HepG2 (cell line): ENCODE measurements at regions not wholly inside any gene's neighbourhood (a gene's known extent, or its start where the extent isn't known, plus 50 kb on each side); places are given as distances from the start of the nearest gene placed in this dataset.

ENCODE experiments used
- ATAC-seq: fragments of 200-7000 bp; cut with Tn5 transposase; 3 replicates; pipeline ENCODE4 v1.9.1; 2020; ENCODE audit warnings: mild to moderate bottlenecking, moderate library complexity
- BruUV-seq: library from RNA; stranded (reverse); fragments of 400-500 nt; replicated peaks from 2 replicates; lab custom pipeline; 2021; lab: Mats Ljungman, UMichigan
- CTCF ChIA-PET: fragments of 300-600 bp; formaldehyde crosslinking; extraction: SDS; loops from one replicate; lab custom pipeline; 2021; ENCODE audit warnings: low total read pairs, inconsistent platforms, low intra/inter-chr PET ratio; lab: Yijun Ruan, JAX
- POLR2A ChIA-PET: fragments of 350-600 bp; sonication (Branson Sonifier 250); formaldehyde crosslinking; loops from one replicate; lab custom pipeline; 2020; ENCODE audit warnings: antibody characterized with exemption, inconsistent platforms; lab: Yijun Ruan, JAX
- DNase-seq: peaks from one replicate; pipeline ENCODE4 v3.0.0-alpha.2; 2015; ENCODE audit warnings: low spot score
- FAIRE-seq: peaks from 3 replicates; lab custom pipeline; 2011; peaks lifted over from hg19 to GRCh38; lab: Jason Lieb, UNC
- H2AFZ ChIP-seq: one replicate; pipeline ENCODE4 v1.6.1; 2011; ENCODE audit warnings: low read length, inconsistent platforms
- H3K27ac ChIP-seq: fragments of 300-600 bp; 3 replicates; pipeline ENCODE4 v1.8.0; 2011; ENCODE audit warnings: mixed run types, mild to moderate bottlenecking, mixed read lengths, low read length, inconsistent platforms; ENCODE audit not compliant: insufficient read depth; ENCODE audit errors: extremely low read length
- H3K27me3 ChIP-seq, 2 experiments: fragments of 200-600 bp in 1 of 2; 2 replicates in 1 of 2; 3 replicates in 1 of 2; pipeline versions ENCODE4 v1.6.0 to v1.8.0; 2011; ENCODE audit warnings: low read length in 2 of 2, mild to moderate bottlenecking in 2 of 2, moderate library complexity in 2 of 2, inconsistent platforms in 1 of 2; ENCODE audit not compliant: insufficient read depth in 2 of 2, control insufficient read depth in 1 of 2
- H3K36me3 ChIP-seq, 2 experiments: fragments of 200-600 bp in 1 of 2; replicated peaks in 1 of 2; 2 replicates in 1 of 2; 3 replicates in 1 of 2; pipeline versions ENCODE4 v1.5.1 to v1.8.0; 2011; ENCODE audit warnings: low read length in 2 of 2, inconsistent platforms in 1 of 2; ENCODE audit not compliant: insufficient read depth in 2 of 2, control insufficient read depth in 1 of 2
- H3K4me1 ChIP-seq: 2 replicates; pipeline ENCODE4 v1.5.1; 2012; ENCODE audit warnings: low read length, inconsistent platforms; ENCODE audit not compliant: insufficient read depth
- H3K4me2 ChIP-seq: 2 replicates; pipeline ENCODE4 v1.6.0; 2011; ENCODE audit warnings: low read depth, low read length, inconsistent platforms
- H3K4me3 ChIP-seq, 3 experiments: fragments of 200-600 bp in 1 of 3; sonication (generic), shearing (Covaris generic) in 1 of 3; replicated peaks in 1 of 3; 2 replicates each; pipeline ENCODE4 v1.5.1; 2011 to 2016; ENCODE audit warnings: low read length in 3 of 3, inconsistent platforms in 2 of 3, low read depth in 2 of 3, mild to moderate bottlenecking in 2 of 3, control low read depth in 1 of 3, mixed read lengths in 1 of 3; ENCODE audit not compliant: insufficient read depth in 1 of 3
- H3K79me2 ChIP-seq: one replicate; pipeline ENCODE4 v1.6.1; 2011; ENCODE audit warnings: low read length, inconsistent platforms; ENCODE audit not compliant: insufficient read depth
- H3K9ac ChIP-seq: 2 replicates; pipeline ENCODE4 v1.6.0; 2011; ENCODE audit warnings: mild to moderate bottlenecking, low read depth, low read length, inconsistent platforms; ENCODE audit not compliant: insufficient read depth
- H3K9me3 ChIP-seq: 2 replicates; pipeline ENCODE4 v1.5.1; 2012; ENCODE audit warnings: mild to moderate bottlenecking, low read length
- H4K20me1 ChIP-seq: 2 replicates; pipeline ENCODE4 v1.6.0; 2011; ENCODE audit warnings: inconsistent platforms, mild to moderate bottlenecking, low read length, moderate library complexity; ENCODE audit not compliant: insufficient read depth
- AKAP8 ChIP-seq: sonication (generic); formaldehyde crosslinking; IDR thresholded peaks from 2 replicates; pipeline ENCODE4 v1.5.1; 2020; ENCODE audit warnings: mild to moderate bottlenecking, missing genetic modification reagents
- CBX1 ChIP-seq: IDR thresholded peaks from one replicate; pipeline ENCODE4 v1.6.1; 2016; ENCODE audit warnings: antibody characterized with exemption, low read depth
- CEBPB ChIP-seq: IDR thresholded peaks from 2 replicates; pipeline ENCODE4 v1.6.1; 2011; ENCODE audit warnings: low read depth, low read length, improper control_type of control experiment, borderline replicate concordance
- CTCF ChIP-seq: sonication (generic); formaldehyde crosslinking; IDR thresholded peaks from 2 replicates; pipeline ENCODE4 v1.5.0; 2020; ENCODE audit warnings: mild to moderate bottlenecking, missing genetic modification reagents, moderate library complexity
- FOXC1 ChIP-seq: sonication (generic); formaldehyde crosslinking; IDR thresholded peaks from 2 replicates; pipeline ENCODE4 v1.8.0; 2022; ENCODE audit warnings: mild to moderate bottlenecking, missing genetic modification reagents, borderline replicate concordance
- GATAD2A ChIP-seq: IDR thresholded peaks from 2 replicates; pipeline ENCODE4 v1.6.1; 2016
- HCFC1 ChIP-seq: fragments of 150-350 bp; IDR thresholded peaks from 2 replicates; pipeline ENCODE4 v1.6.1; 2014; ENCODE audit warnings: low read depth, low read length
- IKZF4 ChIP-seq: sonication (generic); formaldehyde crosslinking; IDR thresholded peaks from 2 replicates; pipeline ENCODE4 v1.5.1; 2020; ENCODE audit warnings: borderline replicate concordance, mild to moderate bottlenecking, low read depth, missing genetic modification reagents; ENCODE audit errors: not compliant biosample characterization
- IRF2 ChIP-seq: IDR thresholded peaks from 2 replicates; pipeline ENCODE4 v1.6.1; 2018; ENCODE audit warnings: missing genetic modification reagents, missing compliant biosample characterization
- MXD4 ChIP-seq: IDR thresholded peaks from 2 replicates; pipeline ENCODE4 v1.6.1; 2016; ENCODE audit warnings: mild to moderate bottlenecking, missing biosample characterization, missing genetic modification reagents
- PLSCR1 ChIP-seq: sonication (generic); formaldehyde crosslinking; IDR thresholded peaks from 2 replicates; pipeline ENCODE4 v1.5.0; 2020; ENCODE audit warnings: missing genetic modification reagents, mild to moderate bottlenecking, borderline replicate concordance
- TCF7L2 ChIP-seq: IDR thresholded peaks from 2 replicates; pipeline ENCODE4 v1.6.1; 2011; ENCODE audit warnings: mild to moderate bottlenecking, low read depth, low read length, moderate library complexity
- ZBTB34 ChIP-seq: sonication (generic); formaldehyde crosslinking; IDR thresholded peaks from 2 replicates; pipeline ENCODE4 v1.8.0; 2022; ENCODE audit warnings: mild to moderate bottlenecking, missing genetic modification reagents
- ZNF550 ChIP-seq: sonication (generic); formaldehyde crosslinking; IDR thresholded peaks from 2 replicates; pipeline ENCODE4 v1.4.0; 2020; ENCODE audit warnings: mild to moderate bottlenecking, missing genetic modification reagents, borderline replicate concordance
- WGBS: methylation state at CpG from one replicate; pipeline ENCODE4 v1.1.6; 2017; ENCODE audit warnings: low lambda C conversion rate; 5-methylcytosine and 5-hydroxymethylcytosine counted together
- in situ Hi-C: cut with HindIII; loops from 2 replicates; pipeline ENCODE4 v1.10.0; 2017; ENCODE audit warnings: low pct_unique_long_range_greater_than_20kb; ENCODE audit not compliant: extremely low pct_ligation_motif_present
- intact Hi-C: fragments of 100-400 bp; cut with micrococcal nuclease; formaldehyde crosslinking; loops from one replicate; pipeline ENCODE4 v1.10.0; 2022; ENCODE audit not compliant: unreplicated experiment

- TF ChIP-seq IRF2 (CRISPR knock-in tag) (no peak), GATAD2A (CRISPR knock-in tag) (no peak), FOXC1 (CRISPR knock-in tag) (no peak), HCFC1 (no peak), AKAP8 (CRISPR knock-in tag) (no peak), ZBTB34 (no peak), CEBPB (no peak)
Measured at GRCh38 chr3:86708893-86709292, 282.1 kb downstream of the VGLL3 start (continued).

- no peaks in the 10 kb centered on the region for H4K20me1 ChIP-seq
- no peak overlapping the region for H3K4me2 ChIP-seq
- H3K79me2 ChIP-seq, result no peaks in the 10 kb centered on the region
- no peaks in the 10 kb centered on the region for H3K4me1 ChIP-seq
- no peaks in the 10 kb centered on the region for H3K27me3 ChIP-seq
- intact Hi-C loops, result no loop called here
- no peak for FAIRE-seq
- H3K27ac ChIP-seq, result no peak overlapping the region
- TF ChIP-seq CBX1 (no peak), TCF7L2 (no peak), CTCF (CRISPR knock-in tag) (peak; percentile 19; the same call in 1 of the 2 replicates), MXD4 (CRISPR knock-in tag) (no peak), PLSCR1 (CRISPR knock-in tag) (no peak), IKZF4 (no peak), ZNF550 (CRISPR knock-in tag) (no peak)
- TF ChIP-seq, all 625 proteins: peak for 1
- DNase-seq (no peak), ATAC-seq (no peak)
- Histone ChIP-seq H2AFZ (no peak overlapping the region), H3K9me3 (no peaks in the 10 kb centered on the region), H3K36me3 (no peaks in the 10 kb centered on the region), H3K9ac (no peak overlapping the region), H3K4me3 (no peak overlapping the region)
- CTCF ChIA-PET, result interaction anchor here (1.3 kb wide), 1 partner anchor 381 kb away, joined by 5 read pairs; no protein-coding TSS in a partner anchor
- no TSS peak for BruUV-seq
- POLR2A ChIA-PET, result no interaction called here
- 0% methylated on average over 1 of the region's 1 CpG for WGBS
- in situ Hi-C loops, result no loop called here
Measured at GRCh38 chr3:86702381-86702958, 288.5 kb downstream of the VGLL3 start.
